LHCN-M2 (cell line): ENCODE measurements at regions not wholly inside any gene's neighbourhood (a gene's known extent, or its start where the extent isn't known, plus 50 kb on each side); places are given as distances from the start of the nearest gene placed in this dataset.
"Not testable (repeated sequence)": the region's sequence is repeated elsewhere in the genome, so short reads cannot be mapped to it uniquely, and the experiment has no call there.

Experiments
- DNase-seq: peaks from one replicate; pipeline ENCODE4 v3.0.0-alpha.2; 2012; ENCODE audit warnings: low read depth

- DNase-seq = no peak
These were observed 642.9 kb downstream of the ZEB2 start for GRCh38 chr2:143877056-143877455.

GRCh38 chr2:143875295-143876233 is 644.4 kb downstream of the ZEB2 start:
- DNase-seq = no peak

GRCh38 chr2:143873886-143874285 is 646.0 kb downstream of the ZEB2 start:
- DNase-seq = no peak

GRCh38 chr2:143870696-143871095 is 649.2 kb downstream of the ZEB2 start:
- DNase-seq = no peak

GRCh38 chr2:143856978-143857377 is 662.9 kb downstream of the ZEB2 start:
- DNase-seq = no peak

- no peak for DNase-seq
These were observed 667.2 kb downstream of the ZEB2 start for GRCh38 chr2:143852759-143853158.

- no peak for DNase-seq
These were observed 669.8 kb downstream of the ZEB2 start for GRCh38 chr2:143850084-143850483.

GRCh38 chr2:143847257-143847656 is 672.7 kb downstream of the ZEB2 start:
- DNase-seq = no peak

GRCh38 chr2:143844986-143845385 is 674.9 kb downstream of the ZEB2 start:
- peak; percentile 36 for DNase-seq

- DNase-seq = no peak
These were observed 676.2 kb downstream of the ZEB2 start for GRCh38 chr2:143843686-143844085.

GRCh38 chr2:143842836-143843235 is 677.1 kb downstream of the ZEB2 start:
- DNase-seq = no peak

- peak; percentile 35 for DNase-seq
These were observed 678.0 kb downstream of the ZEB2 start for GRCh38 chr2:143841935-143842334.

- no peak for DNase-seq
These were observed 679.3 kb downstream of the ZEB2 start for GRCh38 chr2:143840601-143841000.

GRCh38 chr2:143840194-143840593 is 679.7 kb downstream of the ZEB2 start:
- DNase-seq = no peak

GRCh38 chr2:143839456-143839855 is 680.5 kb downstream of the ZEB2 start:
- no peak for DNase-seq

- not testable (repeated sequence) for DNase-seq
These were observed 682.9 kb downstream of the ZEB2 start for GRCh38 chr2:143837055-143837454.

GRCh38 chr2:143835481-143835880 is 684.4 kb downstream of the ZEB2 start:
- DNase-seq = no peak

- no peak for DNase-seq
These were observed 686.8 kb downstream of the ZEB2 start for GRCh38 chr2:143833015-143833660.

- no peak for DNase-seq
These were observed 689.4 kb downstream of the ZEB2 start for GRCh38 chr2:143830476-143830875.

GRCh38 chr2:143828763-143829537 is 691.0 kb downstream of the ZEB2 start:
- no peak for DNase-seq

GRCh38 chr2:143824791-143825190 is 695.1 kb downstream of the ZEB2 start:
- no peak for DNase-seq

- peak; percentile 60 for DNase-seq
These were observed 694.7 kb downstream of the ARHGAP15 start for GRCh38 chr2:143823876-143824275.
